WTC11 (cell line): ENCODE measurements at regions not wholly inside any gene's neighbourhood (a gene's known extent, or its start where the extent isn't known, plus 50 kb on each side); places are given as distances from the start of the nearest gene placed in this dataset.

Source experiments
- ATAC-seq: fragments of 200-7000 bp; cut with Tn5 transposase; 2 replicates; pipeline ENCODE4 v1.10.0; 2021; ENCODE audit warnings: mild to moderate bottlenecking, moderate library complexity
- CTCF ChIA-PET: fragments of 300-600 bp; sonication (Branson Sonifier 250); formaldehyde crosslinking; loops from one replicate; lab custom pipeline; 2021; ENCODE audit warnings: antibody characterized with exemption; lab: Charles Lee
- POLR2A ChIA-PET: fragments of 350-600 bp; sonication (Branson Sonifier 250); formaldehyde crosslinking; loops from one replicate; lab custom pipeline; 2021; ENCODE audit warnings: antibody characterized with exemption; lab: Charles Lee
- DNase-seq: peaks from one replicate; pipeline ENCODE4 v3.0.0; 2021; ENCODE audit warnings: low spot score
- H3K27ac Mint-ChIP-seq: 2 replicates; pipeline ENCODE4 v1.8.0; 2021; ENCODE audit warnings: mixed read lengths
- H3K27me3 Mint-ChIP-seq: 2 replicates; pipeline ENCODE4 v1.8.0; 2021; ENCODE audit warnings: low read depth, mild to moderate bottlenecking, moderate library complexity, mixed read lengths
- H3K36me3 Mint-ChIP-seq: 2 replicates; pipeline ENCODE4 v1.8.0; 2021; ENCODE audit warnings: mixed read lengths
- H3K4me1 Mint-ChIP-seq: 2 replicates; pipeline ENCODE4 v1.8.0; 2022; ENCODE audit warnings: mixed read lengths
- H3K4me3 Mint-ChIP-seq: 2 replicates; pipeline ENCODE4 v1.8.0; 2021; ENCODE audit warnings: mild to moderate bottlenecking, moderate library complexity, mixed read lengths
- H3K9me3 Mint-ChIP-seq: 2 replicates; pipeline ENCODE4 v1.8.0; 2021; ENCODE audit warnings: mixed read lengths
- E2F4 ChIP-seq: sonication (generic); formaldehyde crosslinking; IDR thresholded peaks from 2 replicates; pipeline ENCODE4 v1.8.1; 2022; ENCODE audit warnings: low read depth, mild to moderate bottlenecking, moderate library complexity, missing genetic modification reagents, borderline replicate concordance
- FOXP1 ChIP-seq: sonication (generic); formaldehyde crosslinking; IDR thresholded peaks from 2 replicates; pipeline ENCODE4 v1.8.0; 2022; ENCODE audit warnings: missing genetic modification reagents, mild to moderate bottlenecking, moderate library complexity, borderline replicate concordance
- HMGXB4 ChIP-seq: sonication (generic); formaldehyde crosslinking; IDR thresholded peaks from 2 replicates; pipeline ENCODE4 v1.8.1; 2023; ENCODE audit warnings: mild to moderate bottlenecking, moderate library complexity, missing genetic modification reagents
- JAZF1 ChIP-seq: fragments of 250-450 bp; sonication (Bioruptor Pico); IDR thresholded peaks from 2 replicates; pipeline ENCODE4 v1.9.0; 2021; ENCODE audit warnings: moderate library complexity, mild to moderate bottlenecking, inconsistent platforms
- MXD4 ChIP-seq: fragments of 250-450 bp; sonication (Bioruptor Pico); IDR thresholded peaks from 2 replicates; pipeline ENCODE4 v1.8.0; 2021; ENCODE audit warnings: mild to moderate bottlenecking, moderate library complexity, borderline replicate concordance
- NR2C2 ChIP-seq: sonication (generic); formaldehyde crosslinking; IDR thresholded peaks from 2 replicates; pipeline ENCODE4 v1.8.0; 2022; ENCODE audit warnings: mild to moderate bottlenecking, missing genetic modification reagents
- OVOL2 ChIP-seq: fragments of 250-450 bp; sonication (Bioruptor Pico); IDR thresholded peaks from 2 replicates; pipeline ENCODE4 v1.9.0; 2021; ENCODE audit warnings: mild to moderate bottlenecking, borderline replicate concordance
- SMAD4 ChIP-seq: sonication (generic); formaldehyde crosslinking; IDR thresholded peaks from 2 replicates; pipeline ENCODE4 v1.8.0; 2022; ENCODE audit warnings: mild to moderate bottlenecking, missing genetic modification reagents
- TP53 ChIP-seq: sonication (generic); formaldehyde crosslinking; IDR thresholded peaks from 2 replicates; pipeline ENCODE4 v1.8.1; 2023; ENCODE audit warnings: mild to moderate bottlenecking, missing genetic modification reagents
- ZBTB21 ChIP-seq: sonication (generic); formaldehyde crosslinking; IDR thresholded peaks from 2 replicates; pipeline ENCODE4 v1.8.1; 2023; ENCODE audit warnings: mild to moderate bottlenecking, missing genetic modification reagents, borderline replicate concordance
- ZNF121 ChIP-seq: sonication (generic); formaldehyde crosslinking; IDR thresholded peaks from 2 replicates; pipeline ENCODE4 v1.8.0; 2023; ENCODE audit warnings: missing genetic modification reagents
- ZNF219 ChIP-seq: sonication (generic); formaldehyde crosslinking; IDR thresholded peaks from 2 replicates; pipeline ENCODE4 v1.8.0; 2023; ENCODE audit warnings: missing genetic modification reagents, mild to moderate bottlenecking, borderline replicate concordance
- ZNF416 ChIP-seq: fragments of 250-450 bp; sonication (Bioruptor Pico); IDR thresholded peaks from 2 replicates; pipeline ENCODE4 v1.9.0; 2021; ENCODE audit warnings: mild to moderate bottlenecking, inconsistent platforms
- TF ChIP-seq, protein P1 (sequence below): sonication (generic); formaldehyde crosslinking; IDR thresholded peaks from 2 replicates; pipeline ENCODE4 v1.8.0; 2022; ENCODE audit warnings: missing genetic modification reagents
- TF ChIP-seq, protein P2 (sequence below): sonication (generic); formaldehyde crosslinking; IDR thresholded peaks from 2 replicates; pipeline ENCODE4 v1.8.0; 2023; ENCODE audit warnings: missing genetic modification reagents, mild to moderate bottlenecking, borderline replicate concordance
- TF ChIP-seq, protein P3 (sequence below): sonication (generic); formaldehyde crosslinking; IDR thresholded peaks from 2 replicates; pipeline ENCODE4 v1.8.0; 2023; ENCODE audit warnings: mild to moderate bottlenecking, missing genetic modification reagents
- TF ChIP-seq, protein P4 (sequence below): fragments of 200-600 bp; IDR thresholded peaks from 2 replicates; pipeline ENCODE4 v1.8.0; 2022; ENCODE audit warnings: antibody characterized with exemption

- no peak for ATAC-seq
- Mint-ChIP-seq H3K27me3 (no peaks in the 10 kb centered on the region), H3K36me3 (0 out of 2 replicates have a peak, but pooled peaks cover 4% of the 10 kb centered on the region), H3K9me3 (peaks cover 14% of the 10 kb centered on the region), H3K4me1 (peaks cover 9% of the 10 kb centered on the region), H3K27ac (no peak overlapping the region), H3K4me3 (no peak overlapping the region)
- ChIA-PET POLR2A (no interaction called here), CTCF (interaction anchor here (1.6 kb wide), 1 partner anchor 256 kb away, joined by 4 read pairs; no protein-coding TSS in a partner anchor)
- TF ChIP-seq ZNF219 = no peak
- no peak for TF ChIP-seq JAZF1 (CRISPR knock-in tag)
- DNase-seq = no peak
These were observed 631.6 kb upstream of the CAMK1G start for GRCh38 chr1:208951908-208952307.

DNA sequence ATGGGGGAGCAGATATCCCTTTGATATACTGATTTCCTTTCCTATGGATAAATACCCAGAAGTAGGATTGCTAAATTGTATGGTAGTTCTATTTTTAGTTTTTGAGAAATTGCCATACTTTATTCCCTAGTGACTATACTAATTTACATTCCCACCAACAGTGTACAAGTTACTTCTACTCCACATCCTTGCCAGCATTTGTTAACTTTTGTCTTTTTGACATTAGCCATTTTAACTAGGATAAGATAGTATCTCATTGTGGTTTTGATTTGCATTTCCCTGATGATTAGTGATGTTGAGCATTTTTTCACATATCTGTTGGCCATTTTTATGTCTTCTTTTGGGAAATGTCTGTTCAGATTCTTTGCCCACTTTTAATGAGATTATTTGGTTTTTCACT lies 620.6 kb upstream of the CAMK1G start:
- POLR2A ChIA-PET = no interaction called here
- CTCF ChIA-PET = no interaction called here
- Mint-ChIP-seq H3K9me3 (peaks cover 47% of the 10 kb centered on the region), H3K27me3 (no peaks in the 10 kb centered on the region; the same call in 1 of the 2 replicates), H3K27ac (no peak overlapping the region)
- TF ChIP-seq SMAD4 (CRISPR knock-in tag) (no peak), ZNF121 (CRISPR knock-in tag) (no peak), E2F4 (CRISPR knock-in tag) (no peak), ZBTB21 (no peak), HMGXB4 (CRISPR knock-in tag) (no peak), OVOL2 (no peak), ZNF416 (CRISPR knock-in tag) (no peak)
- TF ChIP-seq, protein P1, sequence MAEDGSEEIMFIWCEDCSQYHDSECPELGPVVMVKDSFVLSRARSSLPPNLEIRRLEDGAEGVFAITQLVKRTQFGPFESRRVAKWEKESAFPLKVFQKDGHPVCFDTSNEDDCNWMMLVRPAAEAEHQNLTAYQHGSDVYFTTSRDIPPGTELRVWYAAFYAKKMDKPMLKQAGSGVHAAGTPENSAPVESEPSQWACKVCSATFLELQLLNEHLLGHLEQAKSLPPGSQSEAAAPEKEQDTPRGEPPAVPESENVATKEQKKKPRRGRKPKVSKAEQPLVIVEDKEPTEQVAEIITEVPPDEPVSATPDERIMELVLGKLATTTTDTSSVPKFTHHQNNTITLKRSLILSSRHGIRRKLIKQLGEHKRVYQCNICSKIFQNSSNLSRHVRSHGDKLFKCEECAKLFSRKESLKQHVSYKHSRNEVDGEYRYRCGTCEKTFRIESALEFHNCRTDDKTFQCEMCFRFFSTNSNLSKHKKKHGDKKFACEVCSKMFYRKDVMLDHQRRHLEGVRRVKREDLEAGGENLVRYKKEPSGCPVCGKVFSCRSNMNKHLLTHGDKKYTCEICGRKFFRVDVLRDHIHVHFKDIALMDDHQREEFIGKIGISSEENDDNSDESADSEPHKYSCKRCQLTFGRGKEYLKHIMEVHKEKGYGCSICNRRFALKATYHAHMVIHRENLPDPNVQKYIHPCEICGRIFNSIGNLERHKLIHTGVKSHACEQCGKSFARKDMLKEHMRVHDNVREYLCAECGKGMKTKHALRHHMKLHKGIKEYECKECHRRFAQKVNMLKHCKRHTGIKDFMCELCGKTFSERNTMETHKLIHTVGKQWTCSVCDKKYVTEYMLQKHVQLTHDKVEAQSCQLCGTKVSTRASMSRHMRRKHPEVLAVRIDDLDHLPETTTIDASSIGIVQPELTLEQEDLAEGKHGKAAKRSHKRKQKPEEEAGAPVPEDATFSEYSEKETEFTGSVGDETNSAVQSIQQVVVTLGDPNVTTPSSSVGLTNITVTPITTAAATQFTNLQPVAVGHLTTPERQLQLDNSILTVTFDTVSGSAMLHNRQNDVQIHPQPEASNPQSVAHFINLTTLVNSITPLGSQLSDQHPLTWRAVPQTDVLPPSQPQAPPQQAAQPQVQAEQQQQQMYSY = no peak
- TF ChIP-seq, protein P2, sequence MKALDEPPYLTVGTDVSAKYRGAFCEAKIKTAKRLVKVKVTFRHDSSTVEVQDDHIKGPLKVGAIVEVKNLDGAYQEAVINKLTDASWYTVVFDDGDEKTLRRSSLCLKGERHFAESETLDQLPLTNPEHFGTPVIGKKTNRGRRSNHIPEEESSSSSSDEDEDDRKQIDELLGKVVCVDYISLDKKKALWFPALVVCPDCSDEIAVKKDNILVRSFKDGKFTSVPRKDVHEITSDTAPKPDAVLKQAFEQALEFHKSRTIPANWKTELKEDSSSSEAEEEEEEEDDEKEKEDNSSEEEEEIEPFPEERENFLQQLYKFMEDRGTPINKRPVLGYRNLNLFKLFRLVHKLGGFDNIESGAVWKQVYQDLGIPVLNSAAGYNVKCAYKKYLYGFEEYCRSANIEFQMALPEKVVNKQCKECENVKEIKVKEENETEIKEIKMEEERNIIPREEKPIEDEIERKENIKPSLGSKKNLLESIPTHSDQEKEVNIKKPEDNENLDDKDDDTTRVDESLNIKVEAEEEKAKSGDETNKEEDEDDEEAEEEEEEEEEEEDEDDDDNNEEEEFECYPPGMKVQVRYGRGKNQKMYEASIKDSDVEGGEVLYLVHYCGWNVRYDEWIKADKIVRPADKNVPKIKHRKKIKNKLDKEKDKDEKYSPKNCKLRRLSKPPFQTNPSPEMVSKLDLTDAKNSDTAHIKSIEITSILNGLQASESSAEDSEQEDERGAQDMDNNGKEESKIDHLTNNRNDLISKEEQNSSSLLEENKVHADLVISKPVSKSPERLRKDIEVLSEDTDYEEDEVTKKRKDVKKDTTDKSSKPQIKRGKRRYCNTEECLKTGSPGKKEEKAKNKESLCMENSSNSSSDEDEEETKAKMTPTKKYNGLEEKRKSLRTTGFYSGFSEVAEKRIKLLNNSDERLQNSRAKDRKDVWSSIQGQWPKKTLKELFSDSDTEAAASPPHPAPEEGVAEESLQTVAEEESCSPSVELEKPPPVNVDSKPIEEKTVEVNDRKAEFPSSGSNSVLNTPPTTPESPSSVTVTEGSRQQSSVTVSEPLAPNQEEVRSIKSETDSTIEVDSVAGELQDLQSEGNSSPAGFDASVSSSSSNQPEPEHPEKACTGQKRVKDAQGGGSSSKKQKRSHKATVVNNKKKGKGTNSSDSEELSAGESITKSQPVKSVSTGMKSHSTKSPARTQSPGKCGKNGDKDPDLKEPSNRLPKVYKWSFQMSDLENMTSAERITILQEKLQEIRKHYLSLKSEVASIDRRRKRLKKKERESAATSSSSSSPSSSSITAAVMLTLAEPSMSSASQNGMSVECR = no peak
- TF ChIP-seq, all 79 proteins: peak for 0
- Mint-ChIP-seq H3K4me1 (no peaks in the 10 kb centered on the region), H3K4me3 (no peak overlapping the region), H3K36me3 (peaks cover 36% of the 10 kb centered on the region)
- ATAC-seq = no peak
- DNase-seq = no peak

DNA sequence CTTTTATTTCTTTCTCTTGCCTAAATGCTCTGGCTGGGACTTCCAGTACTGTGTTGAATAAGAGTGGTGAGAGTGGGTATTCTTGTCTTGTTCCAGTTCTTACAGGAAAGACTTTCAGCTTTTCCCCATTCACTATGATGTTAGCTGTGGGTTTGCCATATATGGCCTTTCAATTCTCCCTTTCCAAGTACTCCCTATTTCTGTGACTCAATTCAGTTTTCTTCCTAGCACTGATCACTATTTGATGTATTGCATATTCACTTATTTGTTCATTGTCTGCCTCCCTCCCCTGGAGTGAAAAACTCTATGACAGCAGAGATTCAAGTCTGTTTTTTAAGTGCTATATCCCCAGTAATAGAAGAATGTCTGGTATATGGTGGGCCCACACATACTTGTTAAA lies 618.2 kb upstream of the CAMK1G start:
- Mint-ChIP-seq H3K9me3 (peaks cover 23% of the 10 kb centered on the region), H3K4me1 (no peaks in the 10 kb centered on the region), H3K27me3 (no peaks in the 10 kb centered on the region), H3K36me3 (peaks cover 13% of the 10 kb centered on the region), H3K4me3 (no peak overlapping the region), H3K27ac (no peak overlapping the region)
- ChIA-PET POLR2A (no interaction called here), CTCF (no interaction called here)
- no peak for DNase-seq
- no peak for ATAC-seq
- TF ChIP-seq FOXP1 (CRISPR knock-in tag) = no peak
- no peak for TF ChIP-seq TP53 (CRISPR knock-in tag)
- TF ChIP-seq MXD4 (CRISPR knock-in tag) = no peak
- TF ChIP-seq, protein P3, sequence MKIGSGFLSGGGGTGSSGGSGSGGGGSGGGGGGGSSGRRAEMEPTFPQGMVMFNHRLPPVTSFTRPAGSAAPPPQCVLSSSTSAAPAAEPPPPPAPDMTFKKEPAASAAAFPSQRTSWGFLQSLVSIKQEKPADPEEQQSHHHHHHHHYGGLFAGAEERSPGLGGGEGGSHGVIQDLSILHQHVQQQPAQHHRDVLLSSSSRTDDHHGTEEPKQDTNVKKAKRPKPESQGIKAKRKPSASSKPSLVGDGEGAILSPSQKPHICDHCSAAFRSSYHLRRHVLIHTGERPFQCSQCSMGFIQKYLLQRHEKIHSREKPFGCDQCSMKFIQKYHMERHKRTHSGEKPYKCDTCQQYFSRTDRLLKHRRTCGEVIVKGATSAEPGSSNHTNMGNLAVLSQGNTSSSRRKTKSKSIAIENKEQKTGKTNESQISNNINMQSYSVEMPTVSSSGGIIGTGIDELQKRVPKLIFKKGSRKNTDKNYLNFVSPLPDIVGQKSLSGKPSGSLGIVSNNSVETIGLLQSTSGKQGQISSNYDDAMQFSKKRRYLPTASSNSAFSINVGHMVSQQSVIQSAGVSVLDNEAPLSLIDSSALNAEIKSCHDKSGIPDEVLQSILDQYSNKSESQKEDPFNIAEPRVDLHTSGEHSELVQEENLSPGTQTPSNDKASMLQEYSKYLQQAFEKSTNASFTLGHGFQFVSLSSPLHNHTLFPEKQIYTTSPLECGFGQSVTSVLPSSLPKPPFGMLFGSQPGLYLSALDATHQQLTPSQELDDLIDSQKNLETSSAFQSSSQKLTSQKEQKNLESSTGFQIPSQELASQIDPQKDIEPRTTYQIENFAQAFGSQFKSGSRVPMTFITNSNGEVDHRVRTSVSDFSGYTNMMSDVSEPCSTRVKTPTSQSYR (CRISPR knock-in tag) = no peak
- TF ChIP-seq, protein P4, sequence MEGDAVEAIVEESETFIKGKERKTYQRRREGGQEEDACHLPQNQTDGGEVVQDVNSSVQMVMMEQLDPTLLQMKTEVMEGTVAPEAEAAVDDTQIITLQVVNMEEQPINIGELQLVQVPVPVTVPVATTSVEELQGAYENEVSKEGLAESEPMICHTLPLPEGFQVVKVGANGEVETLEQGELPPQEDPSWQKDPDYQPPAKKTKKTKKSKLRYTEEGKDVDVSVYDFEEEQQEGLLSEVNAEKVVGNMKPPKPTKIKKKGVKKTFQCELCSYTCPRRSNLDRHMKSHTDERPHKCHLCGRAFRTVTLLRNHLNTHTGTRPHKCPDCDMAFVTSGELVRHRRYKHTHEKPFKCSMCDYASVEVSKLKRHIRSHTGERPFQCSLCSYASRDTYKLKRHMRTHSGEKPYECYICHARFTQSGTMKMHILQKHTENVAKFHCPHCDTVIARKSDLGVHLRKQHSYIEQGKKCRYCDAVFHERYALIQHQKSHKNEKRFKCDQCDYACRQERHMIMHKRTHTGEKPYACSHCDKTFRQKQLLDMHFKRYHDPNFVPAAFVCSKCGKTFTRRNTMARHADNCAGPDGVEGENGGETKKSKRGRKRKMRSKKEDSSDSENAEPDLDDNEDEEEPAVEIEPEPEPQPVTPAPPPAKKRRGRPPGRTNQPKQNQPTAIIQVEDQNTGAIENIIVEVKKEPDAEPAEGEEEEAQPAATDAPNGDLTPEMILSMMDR = no peak
- TF ChIP-seq NR2C2 (CRISPR knock-in tag) = no peak
